PC-3 (cell line): ENCODE measurements at regions not wholly inside any gene's neighbourhood (a gene's known extent, or its start where the extent isn't known, plus 50 kb on each side); places are given as distances from the start of the nearest gene placed in this dataset.

Experiments used
- ATAC-seq: fragments of 200-7000 bp; cut with Tn5 transposase; 2 replicates; pipeline ENCODE4 v1.9.1; 2020; ENCODE audit warnings: mild to moderate bottlenecking, moderate library complexity
- BruUV-seq: library from RNA; stranded (reverse); fragments of 400-500 nt; replicated peaks from 2 replicates; lab custom pipeline; 2021; lab: Mats Ljungman, UMichigan
- CTCF ChIA-PET: fragments of 300-600 bp; sonication (Branson Sonifier 250); formaldehyde crosslinking; loops from one replicate; lab custom pipeline; 2022; ENCODE audit warnings: antibody characterized with exemption; lab: Charles Lee
- POLR2A ChIA-PET: fragments of 300-600 bp; sonication (Branson Sonifier 250); formaldehyde crosslinking; loops from one replicate; lab custom pipeline; 2022; ENCODE audit warnings: antibody characterized with exemption; ENCODE audit not compliant: unreplicated experiment; lab: Charles Lee
- DNase-seq: peaks from one replicate; pipeline ENCODE4 v3.0.0-alpha.2; 2015
- H2AFZ ChIP-seq: fragments of 300-600 bp; sonication (generic); 2 replicates; pipeline ENCODE4 v1.6.0; 2016; ENCODE audit warnings: antibody characterized with exemption, low read length
- H3F3A ChIP-seq: fragments of 300-600 bp; sonication (generic); one replicate; pipeline ENCODE4 v1.6.0; 2017; ENCODE audit warnings: antibody characterized with exemption, low read length, control low read depth, mild to moderate bottlenecking; ENCODE audit not compliant: unreplicated experiment
- H3K27ac ChIP-seq: fragments of 300-600 bp; sonication (generic); 2 replicates; pipeline ENCODE4 v1.5.1; 2016; ENCODE audit warnings: mild to moderate bottlenecking, low read length
- H3K27me3 ChIP-seq: fragments of 300-600 bp; sonication (generic); 2 replicates; pipeline ENCODE4 v1.6.1; 2016; ENCODE audit warnings: low read length, mixed read lengths
- H3K36me3 ChIP-seq: fragments of 300-600 bp; sonication (generic); 2 replicates; pipeline ENCODE4 v1.6.1; 2016; ENCODE audit warnings: low read depth, mixed run types, low read length, mixed read lengths
- H3K4me1 ChIP-seq: fragments of 300-600 bp; sonication (generic); 2 replicates; pipeline ENCODE4 v1.5.1; 2016; ENCODE audit warnings: low read length; ENCODE audit not compliant: insufficient read depth
- H3K4me2 ChIP-seq: fragments of 300-600 bp; sonication (generic); 2 replicates; pipeline ENCODE4 v1.6.0; 2016; ENCODE audit warnings: low read length
- H3K4me3 ChIP-seq: fragments of 300-600 bp; sonication (generic); 2 replicates; pipeline ENCODE4 v1.5.1; 2016; ENCODE audit warnings: mild to moderate bottlenecking, low read length, mixed read lengths
- H3K79me2 ChIP-seq: fragments of 300-600 bp; sonication (generic); 2 replicates; pipeline ENCODE4 v1.6.1; 2017; ENCODE audit warnings: low read length, mixed read lengths
- H3K9ac ChIP-seq: fragments of 300-600 bp; sonication (generic); 2 replicates; pipeline ENCODE4 v1.6.0; 2016; ENCODE audit warnings: mild to moderate bottlenecking, low read length
- H3K9me2 ChIP-seq: fragments of 300-600 bp; sonication (generic); replicated peaks from 2 replicates; pipeline ENCODE4 v1.6.1; 2016; ENCODE audit warnings: mixed run types, low read length, mixed read lengths
- H3K9me3 ChIP-seq: fragments of 300-600 bp; sonication (generic); 2 replicates; pipeline ENCODE4 v1.6.1; 2016; ENCODE audit warnings: low read length, mixed read lengths
- H4K20me1 ChIP-seq: fragments of 300-600 bp; sonication (generic); 2 replicates; pipeline ENCODE4 v1.6.1; 2016; ENCODE audit warnings: low read length, mixed read lengths
- EZH2 ChIP-seq: fragments of 300-600 bp; sonication (generic); IDR thresholded peaks from one replicate; pipeline ENCODE4 v1.6.1; 2017; ENCODE audit warnings: antibody characterized with exemption, mild to moderate bottlenecking, low read length; ENCODE audit not compliant: unreplicated experiment
- EZH2phosphoT487 ChIP-seq: fragments of 300-600 bp; sonication (generic); IDR thresholded peaks from 2 replicates; pipeline ENCODE4 v1.6.1; 2018; ENCODE audit warnings: mild to moderate bottlenecking, antibody characterized with exemption, low read length, borderline replicate concordance
- intact Hi-C: fragments of 100-400 bp; cut with micrococcal nuclease; formaldehyde crosslinking; loops from 2 replicates; pipeline ENCODE4 v1.9.0; 2023
- TF ChIP-seq, protein P1 (sequence below): fragments of 300-600 bp; sonication (generic); conservative IDR thresholded peaks from 2 replicates; pipeline ENCODE4 v1.5.1; 2017; ENCODE audit warnings: antibody characterized with exemption, low read depth, mild to moderate bottlenecking, low read length

- 0 out of 2 replicates have a peak, but pooled peaks cover 3% of the 10 kb centered on the region for H3K27me3 ChIP-seq
- ATAC-seq (no peak), DNase-seq (no peak)
- H3F3A ChIP-seq: no peaks in the 10 kb centered on the region
- no peaks in the 10 kb centered on the region for H3K9me3 ChIP-seq
- CTCF ChIA-PET: no interaction called here
- H3K36me3 ChIP-seq: no peaks in the 10 kb centered on the region
- no peak overlapping the region for H3K27ac ChIP-seq
- intact Hi-C loops: no loop called here
- no peak overlapping the region for H3K4me2 ChIP-seq
- H4K20me1 ChIP-seq: no peaks in the 10 kb centered on the region
- no peaks in the 10 kb centered on the region for H3K79me2 ChIP-seq
- no TSS peak for BruUV-seq
- TF ChIP-seq EZH2 (no peak), EZH2phosphoT487 (no peak)
- TF ChIP-seq, protein P1, sequence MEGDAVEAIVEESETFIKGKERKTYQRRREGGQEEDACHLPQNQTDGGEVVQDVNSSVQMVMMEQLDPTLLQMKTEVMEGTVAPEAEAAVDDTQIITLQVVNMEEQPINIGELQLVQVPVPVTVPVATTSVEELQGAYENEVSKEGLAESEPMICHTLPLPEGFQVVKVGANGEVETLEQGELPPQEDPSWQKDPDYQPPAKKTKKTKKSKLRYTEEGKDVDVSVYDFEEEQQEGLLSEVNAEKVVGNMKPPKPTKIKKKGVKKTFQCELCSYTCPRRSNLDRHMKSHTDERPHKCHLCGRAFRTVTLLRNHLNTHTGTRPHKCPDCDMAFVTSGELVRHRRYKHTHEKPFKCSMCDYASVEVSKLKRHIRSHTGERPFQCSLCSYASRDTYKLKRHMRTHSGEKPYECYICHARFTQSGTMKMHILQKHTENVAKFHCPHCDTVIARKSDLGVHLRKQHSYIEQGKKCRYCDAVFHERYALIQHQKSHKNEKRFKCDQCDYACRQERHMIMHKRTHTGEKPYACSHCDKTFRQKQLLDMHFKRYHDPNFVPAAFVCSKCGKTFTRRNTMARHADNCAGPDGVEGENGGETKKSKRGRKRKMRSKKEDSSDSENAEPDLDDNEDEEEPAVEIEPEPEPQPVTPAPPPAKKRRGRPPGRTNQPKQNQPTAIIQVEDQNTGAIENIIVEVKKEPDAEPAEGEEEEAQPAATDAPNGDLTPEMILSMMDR: no peak
- H3K9ac ChIP-seq: no peak overlapping the region
- no peaks in the 10 kb centered on the region for H3K9me2 ChIP-seq
- no peak overlapping the region for H3K4me3 ChIP-seq
- H3K4me1 ChIP-seq: no peaks in the 10 kb centered on the region
- POLR2A ChIA-PET: no interaction called here
- H2AFZ ChIP-seq: no peak overlapping the region
Observed at GRCh38 chr9:30160570-30160969, 2223.9 kb upstream of the ACO1 start.

- Histone ChIP-seq H3K9me2 (no peaks in the 10 kb centered on the region), H3K4me2 (no peak overlapping the region), H3F3A (no peaks in the 10 kb centered on the region), H3K4me1 (no peaks in the 10 kb centered on the region), H3K27me3 (peaks cover 14% of the 10 kb centered on the region), H3K9ac (no peak overlapping the region), H2AFZ (no peak overlapping the region), H3K4me3 (no peak overlapping the region), H3K36me3 (no peaks in the 10 kb centered on the region), H3K9me3 (no peaks in the 10 kb centered on the region), H3K79me2 (no peaks in the 10 kb centered on the region), H4K20me1 (no peaks in the 10 kb centered on the region), H3K27ac (no peak overlapping the region)
- no peak for DNase-seq
- intact Hi-C loops: no loop called here
- ChIA-PET CTCF (no interaction called here), POLR2A (no interaction called here)
- ATAC-seq: no peak
- no TSS peak for BruUV-seq
- TF ChIP-seq EZH2 (no peak), EZH2phosphoT487 (no peak)
- TF ChIP-seq, protein P1: no peak
Observed at GRCh38 chr9:30172206-30172605, 2212.2 kb upstream of the ACO1 start.

GRCh38 chr9:30178610-30179009 is 2205.8 kb upstream of the ACO1 start:
- Histone ChIP-seq H2AFZ (no peak overlapping the region), H3K36me3 (no peaks in the 10 kb centered on the region), H3K9me2 (no peaks in the 10 kb centered on the region), H3F3A (no peaks in the 10 kb centered on the region), H3K9ac (no peak overlapping the region), H4K20me1 (no peaks in the 10 kb centered on the region), H3K79me2 (no peaks in the 10 kb centered on the region), H3K27me3 (peaks cover 14% of the 10 kb centered on the region), H3K27ac (no peak overlapping the region), H3K9me3 (no peaks in the 10 kb centered on the region), H3K4me1 (no peaks in the 10 kb centered on the region), H3K4me3 (no peak overlapping the region), H3K4me2 (no peak overlapping the region)
- DNase-seq (no peak), ATAC-seq (no peak)
- intact Hi-C loops: no loop called here
- BruUV-seq: no TSS peak
- POLR2A ChIA-PET: no interaction called here
- no peak for TF ChIP-seq EZH2phosphoT487
- no peak for TF ChIP-seq EZH2
- TF ChIP-seq, protein P1: no peak
- CTCF ChIA-PET: no interaction called here
